ENCODE measurements at regions not wholly inside any gene's neighbourhood (a gene's known extent, or its start where the extent isn't known, plus 50 kb on each side); places are given as distances from the start of the nearest gene placed in this dataset.

DNA sequence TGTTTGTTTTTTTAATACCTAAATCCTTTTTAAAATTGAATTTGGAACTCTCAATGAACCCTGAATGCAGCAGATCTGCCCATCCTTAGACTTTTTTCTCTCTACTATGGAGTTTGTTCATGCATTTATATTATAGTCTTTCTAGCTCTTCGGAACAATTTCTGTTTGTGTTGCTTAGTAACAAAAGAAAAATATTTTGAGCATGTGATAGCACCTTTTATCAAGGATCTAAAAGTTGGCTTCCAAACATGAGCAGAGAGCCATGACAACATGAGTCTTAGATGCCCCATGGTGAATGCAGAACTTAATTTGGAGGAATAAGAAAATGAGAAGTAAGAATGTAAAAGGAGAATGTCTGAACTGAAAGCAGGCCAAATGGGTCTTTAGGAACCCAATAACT lies 133.7 kb downstream of the EDN1 start:
- DNase-seq: no peak

DNA sequence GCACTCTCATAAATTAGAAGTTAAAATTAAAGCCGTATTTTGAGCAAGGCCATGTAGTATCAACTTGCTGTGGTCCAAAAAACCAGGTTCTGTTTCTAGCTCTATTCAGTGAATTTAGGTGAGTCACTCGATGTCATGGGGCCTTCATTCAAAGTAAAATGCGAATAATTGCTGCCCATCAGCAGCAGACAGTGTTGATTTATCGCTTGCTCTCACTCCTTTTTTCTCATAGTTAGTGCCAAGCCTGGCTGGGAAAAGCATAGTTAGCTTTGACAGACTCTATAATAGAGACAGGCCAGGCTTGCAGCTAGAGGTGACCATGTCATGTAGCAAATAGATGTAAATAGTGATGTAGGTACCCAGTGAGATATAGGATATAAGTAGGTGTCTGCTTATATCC lies 136.0 kb downstream of the EDN1 start:
- DNase-seq: no peak

GRCh38 chr6:12431023-12431422 lies 140.9 kb downstream of the EDN1 start:
- no peak for DNase-seq

- DNase-seq: no peak
These were observed 146.1 kb downstream of the EDN1 start for GRCh38 chr6:12436224-12436623.

GRCh38 chr6:12436683-12437082 lies 146.5 kb downstream of the EDN1 start:
- no peak for DNase-seq

DNA sequence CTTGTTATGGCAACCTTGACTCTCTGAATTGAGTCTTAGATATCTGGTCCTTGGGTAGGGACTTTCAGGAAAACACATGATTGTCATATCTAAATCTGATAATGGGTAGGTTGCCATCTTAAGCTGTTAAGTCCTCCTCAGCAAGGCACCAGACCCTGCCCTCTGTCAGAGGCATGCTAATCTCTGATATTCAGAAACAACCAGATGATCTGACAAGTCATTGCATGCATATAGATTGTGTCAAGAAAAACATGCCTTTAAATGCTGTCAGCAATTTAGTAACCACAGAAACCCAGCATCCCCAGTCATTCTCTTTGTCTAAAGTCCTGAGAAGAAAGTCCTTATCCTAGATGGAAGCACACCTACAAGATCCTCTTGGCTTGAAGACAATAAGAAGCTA lies 149.1 kb downstream of the EDN1 start:
- no peak for DNase-seq

GRCh38 chr6:12440981-12441380 lies 150.8 kb downstream of the EDN1 start:
- no peak for DNase-seq

DNA sequence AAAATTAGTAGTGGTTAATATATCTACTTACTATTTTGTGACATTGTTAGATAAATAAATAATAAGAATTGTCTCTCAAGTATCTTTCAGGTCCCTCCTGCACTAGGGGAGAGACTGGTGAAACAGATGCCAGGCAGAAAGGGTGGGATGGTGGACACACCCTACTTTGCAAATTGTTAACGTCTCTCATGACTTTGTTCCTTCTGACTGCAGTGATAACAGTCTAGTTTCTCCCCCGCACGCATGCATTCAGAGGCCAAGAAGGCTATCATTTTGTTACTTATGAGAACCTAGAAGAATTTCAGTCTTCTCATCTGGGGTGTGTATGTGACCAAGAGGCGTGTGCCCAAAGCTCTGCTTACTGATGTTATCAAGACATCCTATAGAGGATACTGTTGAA lies 152.3 kb downstream of the EDN1 start:
- DNase-seq: no peak

GRCh38 chr6:12446394-12446793 lies 156.2 kb downstream of the EDN1 start:
- no peak for DNase-seq

- DNase-seq: no peak
These were observed 159.3 kb downstream of the EDN1 start for GRCh38 chr6:12449447-12449846.

- DNase-seq: no peak
These were observed 160.3 kb downstream of the EDN1 start for GRCh38 chr6:12450467-12450866.

GRCh38 chr6:12456343-12456742 lies 166.2 kb downstream of the EDN1 start:
- no peak for DNase-seq

DNA sequence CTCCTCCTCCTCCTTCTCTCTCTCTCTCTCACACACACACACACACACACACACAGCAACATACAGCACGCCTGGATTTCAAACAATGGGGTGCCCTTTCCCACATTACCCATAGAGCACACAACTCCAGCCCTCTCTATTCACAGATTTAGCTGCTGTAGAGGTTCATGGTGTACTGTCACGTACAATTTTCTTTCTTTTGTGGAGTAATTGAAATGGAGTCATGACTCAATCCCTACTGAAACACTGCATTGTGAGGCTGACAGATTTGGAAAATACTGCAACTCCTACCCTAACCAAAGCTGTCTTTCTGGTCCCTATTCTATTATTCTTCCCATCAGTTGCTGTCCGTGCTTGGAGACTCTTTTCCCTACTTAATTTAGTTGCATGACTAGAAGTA lies 166.9 kb downstream of the EDN1 start:
- DNase-seq: no peak

DNA sequence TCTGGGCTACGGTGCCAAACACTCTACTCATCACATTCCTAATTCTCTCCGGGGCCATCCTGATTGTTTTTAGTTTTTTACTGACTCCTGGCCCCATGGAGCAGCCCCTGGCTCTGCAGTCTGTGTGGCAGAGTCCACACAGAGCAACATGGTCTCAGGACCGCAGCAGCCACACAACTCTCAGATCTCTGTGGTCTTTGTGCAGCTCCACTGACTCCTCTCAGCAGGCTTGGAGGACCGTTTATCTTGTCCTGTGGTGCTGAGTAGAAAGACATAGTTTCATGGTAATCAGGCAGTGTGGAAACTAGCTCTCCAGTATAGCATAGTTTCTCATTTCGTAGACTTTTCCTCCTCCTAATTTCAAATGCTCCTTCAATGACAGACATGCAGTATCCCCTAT lies 168.4 kb downstream of the EDN1 start:
- DNase-seq: no peak

- no peak for DNase-seq
These were observed 169.9 kb downstream of the EDN1 start for GRCh38 chr6:12459945-12460661.

GRCh38 chr6:12467706-12468670 lies 177.8 kb downstream of the EDN1 start:
- DNase-seq: no peak

DNA sequence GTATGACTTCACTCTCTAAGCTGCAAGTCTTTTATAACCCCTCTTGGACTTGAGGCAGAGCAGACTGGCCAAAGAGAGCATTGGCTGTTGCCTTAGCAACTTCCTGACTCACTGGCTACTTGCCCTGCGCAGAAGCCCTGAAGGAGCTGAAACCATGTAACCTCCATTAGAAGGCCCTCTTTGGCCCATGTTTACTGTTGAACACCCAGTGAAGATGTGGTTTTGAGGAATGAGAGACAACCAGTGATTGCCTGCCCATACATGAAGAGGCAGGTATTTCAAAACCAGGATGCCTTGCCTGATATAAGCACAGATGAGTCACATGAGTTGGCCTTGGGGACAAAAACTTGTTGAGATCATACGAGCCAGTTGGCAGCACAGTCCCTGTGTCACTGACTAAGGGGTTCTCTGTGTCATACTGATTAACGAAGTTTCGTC lies 182.5 kb downstream of the EDN1 start:
- no peak for DNase-seq

- DNase-seq: no peak
These were observed 183.3 kb downstream of the EDN1 start for GRCh38 chr6:12473494-12473893.

DNA sequence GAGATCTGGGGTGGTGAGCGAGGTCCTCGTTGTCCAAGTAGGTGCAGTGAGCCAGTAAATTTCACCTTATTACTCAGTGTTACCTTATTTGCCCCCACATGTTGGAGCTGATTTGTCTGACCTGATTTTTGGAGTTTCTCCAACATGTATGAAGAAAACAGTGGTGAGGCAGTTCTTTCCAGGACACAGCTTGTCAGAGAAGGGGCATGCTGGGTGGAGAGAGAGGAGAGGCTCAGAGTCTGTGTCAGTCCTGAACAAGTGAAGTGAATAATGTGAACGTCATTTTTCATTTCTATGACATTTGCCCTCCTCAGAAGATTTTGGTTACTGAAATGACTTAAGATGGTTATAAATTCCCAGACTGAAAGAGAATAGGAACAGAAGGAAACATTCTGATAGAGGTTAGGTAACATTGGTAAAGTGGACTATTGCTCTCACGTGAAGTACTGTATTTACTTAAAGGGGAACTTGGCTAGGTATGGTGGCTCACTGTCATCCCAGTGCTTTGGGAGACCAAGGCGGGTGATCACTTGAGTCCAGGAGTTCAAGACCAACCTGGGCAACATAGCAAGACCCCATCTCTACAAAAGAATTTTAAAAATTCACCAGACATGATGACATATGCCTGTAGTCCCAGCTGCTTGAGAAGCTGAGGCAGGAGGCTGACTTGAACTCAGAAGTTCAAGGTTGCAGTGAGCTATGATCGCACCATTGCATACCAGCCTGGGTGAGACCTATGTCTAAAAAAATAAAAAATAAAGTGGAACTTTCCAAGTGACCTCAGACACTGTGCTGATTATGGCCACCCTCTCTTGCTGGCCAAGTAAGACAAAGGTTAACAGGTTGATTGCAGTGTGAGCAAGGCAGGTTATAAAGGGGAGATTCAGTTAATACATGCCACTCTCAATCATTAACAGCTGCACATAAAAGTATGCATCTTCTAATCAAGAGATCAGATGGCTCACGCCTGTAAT lies 184.3 kb downstream of the EDN1 start:
- DNase-seq: no peak

GRCh38 chr6:12476484-12476883 lies 186.3 kb downstream of the EDN1 start:
- DNase-seq: no peak

DNA sequence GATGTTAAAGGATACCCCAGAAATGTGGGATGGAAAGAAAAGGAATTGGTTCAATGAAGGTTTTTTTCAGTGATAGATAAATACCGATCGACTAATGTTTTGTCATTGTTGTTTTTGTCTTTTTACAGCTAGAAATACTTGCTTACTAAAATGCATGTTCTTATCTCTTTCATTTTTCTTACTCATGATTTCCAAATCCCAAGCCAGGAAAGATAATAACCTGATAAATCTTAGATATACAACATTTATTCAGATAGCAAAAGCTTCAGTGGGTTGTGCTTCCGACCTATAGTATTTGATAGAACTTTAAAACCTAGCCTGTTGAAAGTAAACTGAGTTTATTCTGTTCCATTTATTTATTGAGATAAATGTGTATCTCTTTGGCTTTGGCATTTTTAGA lies 187.5 kb downstream of the EDN1 start:
- DNase-seq: no peak

DNA sequence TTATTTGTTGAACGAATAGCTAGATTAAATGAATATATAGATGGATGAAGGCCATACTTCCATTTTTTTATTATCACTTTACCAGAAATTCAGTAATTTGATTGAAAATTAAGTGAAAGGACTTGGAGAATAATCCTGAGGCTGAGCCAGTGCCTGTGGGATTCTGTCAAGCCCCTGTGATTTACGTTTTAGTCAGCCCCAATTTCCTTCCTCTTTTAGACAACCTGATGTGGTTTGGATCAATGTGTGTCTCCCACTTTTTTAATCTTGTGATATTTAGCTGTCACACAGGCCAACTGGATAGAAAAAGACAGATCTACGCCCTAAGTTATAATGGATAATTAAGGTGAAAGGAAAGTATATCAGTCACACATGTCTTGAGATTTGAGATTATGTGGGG lies 188.8 kb downstream of the EDN1 start:
- DNase-seq: no peak

DNA sequence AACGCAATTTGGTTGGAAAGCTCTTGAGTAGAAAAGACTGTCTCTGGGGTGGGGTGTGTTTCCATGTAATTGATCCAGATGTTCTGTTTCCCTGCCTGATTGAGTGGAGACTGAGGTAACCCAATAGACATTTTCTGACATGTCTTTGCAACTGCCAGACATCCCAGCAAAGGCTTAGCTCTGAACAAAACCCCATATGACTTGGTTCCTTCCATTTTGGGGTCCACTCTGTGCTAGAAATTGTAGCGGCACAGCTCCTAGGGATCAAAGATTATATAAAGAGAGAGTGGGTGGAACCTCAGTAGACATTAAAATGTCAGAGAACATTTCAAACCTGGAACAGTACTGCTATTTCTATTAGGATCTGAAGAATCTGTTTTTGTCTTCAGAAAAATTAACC lies 189.3 kb downstream of the EDN1 start:
- no peak for DNase-seq

Data from activated CD4-positive, alpha-beta T cell treated with anti-CD3 and anti-CD28 coated beads, Interleukin-2, amount 50 U/mL, for 48 hours (primary cell).